HG03521 (cell line): ENCODE measurements at regions not wholly inside any gene's neighbourhood (a gene's known extent, or its start where the extent isn't known, plus 50 kb on each side); places are given as distances from the start of the nearest gene placed in this dataset.

Experiments
- ATAC-seq: cut with Tn5 transposase; IDR thresholded peaks from one replicate; pipeline ENCODE4 v1.9.1; 2021; ENCODE audit warnings: mild to moderate bottlenecking, moderate library complexity; ENCODE audit not compliant: unreplicated experiment

- ATAC-seq, result no peak
Observed at GRCh38 chr15:47516972-47517371, 200.3 kb upstream of the SEMA6D start.

- no peak for ATAC-seq
Observed at GRCh38 chr15:47517737-47518136, 199.6 kb upstream of the SEMA6D start.

GRCh38 chr15:47523681-47524475, 193.4 kb upstream of the SEMA6D start:
- ATAC-seq, result no peak

- ATAC-seq, result no peak
Observed at GRCh38 chr15:47529241-47529640, 188.1 kb upstream of the SEMA6D start.

- ATAC-seq, result no peak
Observed at GRCh38 chr15:47534673-47535072, 182.6 kb upstream of the SEMA6D start.

- ATAC-seq, result no peak
Observed at GRCh38 chr15:47541562-47541961, 175.7 kb upstream of the SEMA6D start.

- no peak for ATAC-seq
Observed at GRCh38 chr15:47542312-47542989, 174.9 kb upstream of the SEMA6D start.

- ATAC-seq, result no peak
Observed at GRCh38 chr15:47548231-47548630, 169.1 kb upstream of the SEMA6D start.

- ATAC-seq, result no peak
Observed at GRCh38 chr15:47548986-47549385, 168.3 kb upstream of the SEMA6D start.

GRCh38 chr15:47551079-47551478, 166.2 kb upstream of the SEMA6D start:
- no peak for ATAC-seq

- ATAC-seq, result no peak
Observed at GRCh38 chr15:47551546-47551945, 165.8 kb upstream of the SEMA6D start.

GRCh38 chr15:47552978-47553608, 164.2 kb upstream of the SEMA6D start:
- ATAC-seq, result no peak

- ATAC-seq, result no peak
Observed at GRCh38 chr15:47553947-47554346, 163.4 kb upstream of the SEMA6D start.

GRCh38 chr15:47561102-47561501, 156.2 kb upstream of the SEMA6D start:
- ATAC-seq, result no peak

GRCh38 chr15:47565949-47566348, 151.4 kb upstream of the SEMA6D start:
- no peak for ATAC-seq

GRCh38 chr15:47566610-47567009, 150.7 kb upstream of the SEMA6D start:
- ATAC-seq, result no peak

GRCh38 chr15:47568030-47568429, 149.3 kb upstream of the SEMA6D start:
- no peak for ATAC-seq

GRCh38 chr15:47570044-47570443, 147.3 kb upstream of the SEMA6D start:
- ATAC-seq, result no peak

GRCh38 chr15:47570451-47570850, 146.9 kb upstream of the SEMA6D start:
- ATAC-seq, result no peak

GRCh38 chr15:47570881-47571640, 146.2 kb upstream of the SEMA6D start:
- no peak for ATAC-seq

- no peak for ATAC-seq
Observed at GRCh38 chr15:47573673-47574072, 143.6 kb upstream of the SEMA6D start.
